ENCODE measurements at regions not wholly inside any gene's neighbourhood (a gene's known extent, or its start where the extent isn't known, plus 50 kb on each side); places are given as distances from the start of the nearest gene placed in this dataset.

DNA sequence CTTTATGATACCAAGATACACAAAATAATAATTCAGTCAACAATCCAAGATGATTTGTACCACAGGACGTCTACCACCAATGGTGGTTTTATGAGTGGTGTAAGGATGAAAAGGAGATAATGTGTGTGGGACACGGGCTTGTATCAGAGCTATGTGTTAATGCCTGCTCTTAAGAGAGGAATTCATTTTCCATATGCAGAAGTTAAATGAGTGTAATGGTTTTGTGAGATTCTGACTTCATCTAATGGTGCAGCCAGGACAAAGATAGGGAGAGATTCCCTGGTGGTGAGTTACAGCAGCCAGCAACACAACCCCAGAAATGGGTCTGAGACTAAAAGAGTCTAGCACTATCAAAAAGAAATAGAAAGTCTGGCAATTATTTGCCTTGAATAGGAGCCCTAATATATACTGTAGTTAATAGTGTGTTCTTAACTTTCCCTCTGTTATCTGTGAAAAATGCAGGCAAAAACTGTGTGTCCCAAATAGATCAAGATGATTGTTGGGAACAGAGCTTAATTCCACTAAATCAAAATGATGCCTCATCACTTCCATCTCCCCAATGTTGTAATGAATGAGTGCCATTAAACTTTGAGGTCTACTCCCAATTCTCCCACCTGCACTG is 455.0 kb upstream of the TCF4 start:
- no peak for TF ChIP-seq EZH2phosphoT487 (IDR thresholded peaks at IDR 0.05; ENCODE audit: low read length)
- no peak for TF ChIP-seq CTCF (IDR thresholded peaks at IDR 0.05; ENCODE audit: low read length)
- no peak for TF ChIP-seq EZH2 (optimal IDR thresholded peaks at IDR 0.05; ENCODE audit: low read depth, low read length)

Data from MM.1S (cell line).